ENCODE measurements at regions not wholly inside any gene's neighbourhood (a gene's known extent, or its start where the extent isn't known, plus 50 kb on each side); places are given as distances from the start of the nearest gene placed in this dataset.
"Not testable (repeated sequence)": the region's sequence is repeated elsewhere in the genome, so short reads cannot be mapped to it uniquely, and the experiment has no call there.

DNA sequence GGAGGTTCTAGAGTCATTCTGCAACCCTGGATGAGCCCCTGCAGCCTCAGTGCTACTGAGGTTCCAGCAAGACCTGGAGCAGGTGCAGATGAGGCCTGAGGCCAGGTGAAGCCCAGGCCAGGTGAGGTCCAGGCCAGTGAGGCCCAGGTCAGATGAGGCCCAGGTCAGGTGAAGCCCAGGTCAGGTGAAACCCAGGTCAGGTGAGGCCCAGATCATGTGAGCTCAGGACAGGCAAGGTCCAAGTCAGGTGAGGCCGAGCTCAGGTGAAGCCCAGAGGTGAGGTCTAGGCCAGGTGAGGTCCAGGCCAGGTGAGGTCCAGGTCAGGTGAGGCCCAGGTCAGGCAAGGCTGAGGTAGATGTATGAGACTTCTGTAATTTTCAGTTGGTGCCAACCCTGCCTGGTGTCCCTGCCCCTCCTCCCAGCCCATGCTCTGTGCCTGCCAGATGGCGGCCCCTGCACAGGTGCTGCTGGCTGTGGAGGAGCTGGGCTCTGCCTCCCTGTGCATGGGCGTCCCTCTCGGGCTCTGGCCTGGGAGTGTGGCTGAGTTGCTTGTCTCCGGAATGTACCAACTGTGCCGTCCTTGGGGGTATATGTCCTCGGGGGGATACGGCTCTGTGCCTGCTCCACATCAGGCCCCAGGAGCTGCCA, 388.5 kb downstream of the TMEM121 start:
- H3K27me3 ChIP-seq (ENCODE audit: control insufficient read depth, insufficient read depth, low read length), result no peaks in the 10 kb centered on the region
- no peak for DNase-seq (ENCODE audit: low read depth)
- H3K36me3 ChIP-seq (ENCODE audit: control insufficient read depth, insufficient read depth, low read length), result no peaks in the 10 kb centered on the region
- TF ChIP-seq, protein P1, sequence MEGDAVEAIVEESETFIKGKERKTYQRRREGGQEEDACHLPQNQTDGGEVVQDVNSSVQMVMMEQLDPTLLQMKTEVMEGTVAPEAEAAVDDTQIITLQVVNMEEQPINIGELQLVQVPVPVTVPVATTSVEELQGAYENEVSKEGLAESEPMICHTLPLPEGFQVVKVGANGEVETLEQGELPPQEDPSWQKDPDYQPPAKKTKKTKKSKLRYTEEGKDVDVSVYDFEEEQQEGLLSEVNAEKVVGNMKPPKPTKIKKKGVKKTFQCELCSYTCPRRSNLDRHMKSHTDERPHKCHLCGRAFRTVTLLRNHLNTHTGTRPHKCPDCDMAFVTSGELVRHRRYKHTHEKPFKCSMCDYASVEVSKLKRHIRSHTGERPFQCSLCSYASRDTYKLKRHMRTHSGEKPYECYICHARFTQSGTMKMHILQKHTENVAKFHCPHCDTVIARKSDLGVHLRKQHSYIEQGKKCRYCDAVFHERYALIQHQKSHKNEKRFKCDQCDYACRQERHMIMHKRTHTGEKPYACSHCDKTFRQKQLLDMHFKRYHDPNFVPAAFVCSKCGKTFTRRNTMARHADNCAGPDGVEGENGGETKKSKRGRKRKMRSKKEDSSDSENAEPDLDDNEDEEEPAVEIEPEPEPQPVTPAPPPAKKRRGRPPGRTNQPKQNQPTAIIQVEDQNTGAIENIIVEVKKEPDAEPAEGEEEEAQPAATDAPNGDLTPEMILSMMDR (IDR thresholded peaks at IDR 0.05; ENCODE audit: insufficient read depth, low read length, poor library complexity, severe bottlenecking), result no peak
- no peak overlapping the region for H3K4me3 ChIP-seq (ENCODE audit: low read depth, low read length)

DNA sequence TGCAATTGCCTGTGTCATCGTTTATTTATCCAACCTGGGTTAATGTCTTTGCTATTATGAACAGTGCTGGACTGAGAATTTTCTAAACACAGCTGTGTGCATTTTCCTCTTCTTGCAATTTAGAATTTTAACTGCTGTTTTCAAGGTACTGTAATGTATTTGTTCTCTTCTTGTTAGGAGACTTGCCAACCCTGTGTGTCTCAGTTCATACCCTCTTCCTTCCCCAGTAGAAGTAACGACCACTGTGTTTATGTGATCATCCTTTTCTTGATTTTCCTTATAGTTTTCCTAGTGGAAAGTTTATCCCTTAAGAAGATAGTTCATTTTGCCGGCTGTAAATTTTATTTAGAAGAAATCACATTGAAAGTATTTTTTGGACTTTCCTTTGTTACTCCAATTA, 389.2 kb downstream of the TMEM121 start:
- DNase-seq (ENCODE audit: low read depth); H3K27me3 ChIP-seq (ENCODE audit: control insufficient read depth, insufficient read depth, low read length); H3K36me3 ChIP-seq (ENCODE audit: control insufficient read depth, insufficient read depth, low read length); H3K4me3 ChIP-seq (ENCODE audit: low read depth, low read length): not testable (repeated sequence)

DNA sequence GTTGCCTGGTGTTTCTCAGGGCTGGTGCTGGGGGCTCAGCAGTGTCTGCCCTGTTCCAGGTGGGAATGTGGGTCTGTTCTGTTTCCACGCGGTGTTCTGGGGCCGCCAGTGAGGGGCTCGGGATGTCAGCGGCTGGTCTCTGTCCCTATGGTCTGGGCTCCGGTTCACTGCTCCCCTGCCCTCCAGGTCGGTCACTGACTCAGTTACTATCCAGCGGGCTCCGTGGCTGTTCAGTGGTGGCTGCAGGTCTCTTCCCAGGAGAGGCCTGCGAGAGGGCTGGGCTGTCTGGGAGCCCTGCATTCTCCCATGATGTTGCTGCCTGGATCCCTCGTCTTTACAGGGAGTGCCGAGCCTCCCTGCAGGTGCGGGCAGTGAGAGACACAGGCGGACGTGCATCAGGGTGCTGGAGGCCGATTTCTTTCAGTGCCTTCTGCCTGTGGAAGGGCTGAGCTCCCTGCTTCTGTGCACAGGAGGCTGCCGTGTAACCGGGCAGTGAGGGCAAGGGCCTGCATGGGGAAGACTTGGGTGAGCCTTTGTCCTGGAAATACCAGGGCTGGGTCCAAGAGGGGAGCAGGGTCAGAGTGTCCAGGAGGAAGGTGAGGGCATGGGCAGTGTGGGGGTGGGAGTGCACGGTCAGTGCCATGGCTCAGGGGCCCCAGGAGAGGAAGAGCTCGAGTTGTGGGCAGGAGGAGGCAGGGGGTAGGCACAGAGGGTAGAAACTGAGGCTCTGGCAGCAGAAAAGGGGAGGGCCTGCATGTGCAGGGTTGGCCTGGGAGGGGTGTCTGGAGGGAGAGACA, 391.0 kb downstream of the TMEM121 start:
- H3K4me3 ChIP-seq (ENCODE audit: low read depth, low read length); DNase-seq (ENCODE audit: low read depth); H3K36me3 ChIP-seq (ENCODE audit: control insufficient read depth, insufficient read depth, low read length); H3K27me3 ChIP-seq (ENCODE audit: control insufficient read depth, insufficient read depth, low read length): not testable (repeated sequence)

DNA sequence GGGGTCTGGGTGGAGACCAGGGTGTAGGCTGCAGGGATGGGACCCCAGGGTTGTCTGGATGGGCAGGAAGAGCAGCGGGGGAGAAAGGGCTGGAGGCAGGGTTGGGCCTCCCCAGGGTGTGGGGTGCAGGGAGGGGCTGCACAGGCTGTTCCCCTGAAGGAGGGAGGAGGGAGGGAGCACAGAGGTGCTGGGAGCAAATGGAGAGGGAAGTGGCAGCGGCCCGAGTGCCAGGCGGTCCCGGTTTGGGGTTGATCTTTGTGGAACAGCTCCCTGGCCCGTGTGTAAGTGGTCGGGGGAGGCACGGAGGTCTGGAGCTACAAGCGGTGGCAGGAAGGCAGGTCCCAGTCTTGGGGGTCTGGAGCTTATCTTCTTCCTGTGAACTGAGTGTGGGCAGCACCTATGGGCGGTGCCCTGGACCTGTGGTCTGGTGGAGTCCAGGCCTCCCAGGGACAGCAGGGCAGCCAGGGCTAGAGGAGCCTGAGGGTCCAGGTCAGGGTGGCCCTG, 391.6 kb downstream of the TMEM121 start:
- no peak for DNase-seq (ENCODE audit: low read depth)
- TF ChIP-seq, protein P1 (IDR thresholded peaks at IDR 0.05; ENCODE audit: insufficient read depth, low read length, poor library complexity, severe bottlenecking), result no peak

DNA sequence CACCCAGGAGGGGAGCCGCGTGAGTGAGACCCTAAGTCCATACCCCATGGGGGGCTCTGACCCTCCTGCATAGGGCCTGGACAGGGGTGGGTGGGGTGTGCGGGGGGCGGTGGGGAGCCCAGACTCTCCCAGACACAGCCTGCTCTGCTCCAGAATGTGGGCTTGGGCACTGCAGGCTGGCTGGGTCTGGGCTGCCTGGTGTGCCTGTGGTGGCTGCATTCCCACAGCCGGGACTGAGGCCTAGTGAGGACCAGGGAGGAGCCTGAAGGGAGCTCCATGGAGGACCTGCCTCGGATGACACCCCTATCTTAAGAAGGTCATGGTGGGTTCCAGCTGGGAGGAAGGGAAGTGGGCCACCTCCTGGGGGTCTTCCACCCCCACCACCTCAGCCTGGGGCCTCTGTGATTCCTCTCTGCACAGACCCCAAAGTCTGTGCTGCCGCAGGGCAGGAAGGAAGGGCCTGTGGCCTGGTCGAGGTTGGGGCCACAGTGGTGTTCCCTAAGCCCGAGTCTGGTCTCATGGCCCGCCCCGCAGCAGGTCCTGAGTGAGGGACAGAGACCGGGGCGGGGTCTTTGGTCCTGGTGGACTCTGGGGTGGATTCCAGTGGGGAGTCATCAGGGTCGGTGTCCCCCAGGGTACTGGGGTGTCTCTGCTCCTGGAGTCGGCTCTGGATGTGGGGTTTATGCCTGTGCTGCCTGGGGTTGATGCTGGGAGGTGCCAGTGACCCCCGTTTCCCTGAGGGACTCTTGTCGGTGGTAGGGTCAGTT, 392.3 kb downstream of the TMEM121 start:
- no peaks in the 10 kb centered on the region for H3K36me3 ChIP-seq (ENCODE audit: control insufficient read depth, insufficient read depth, low read length)
- TF ChIP-seq, protein P1 (IDR thresholded peaks at IDR 0.05; ENCODE audit: insufficient read depth, low read length, poor library complexity, severe bottlenecking), result no peak

More for the DNA sequence above, 391.6 kb downstream of the TMEM121 start:
- Histone ChIP-seq H3K27me3 (ENCODE audit: control insufficient read depth, insufficient read depth, low read length) (no peaks in the 10 kb centered on the region), H3K4me3 (ENCODE audit: low read depth, low read length) (no peak overlapping the region), H3K36me3 (ENCODE audit: control insufficient read depth, insufficient read depth, low read length) (no peaks in the 10 kb centered on the region)

DNA sequence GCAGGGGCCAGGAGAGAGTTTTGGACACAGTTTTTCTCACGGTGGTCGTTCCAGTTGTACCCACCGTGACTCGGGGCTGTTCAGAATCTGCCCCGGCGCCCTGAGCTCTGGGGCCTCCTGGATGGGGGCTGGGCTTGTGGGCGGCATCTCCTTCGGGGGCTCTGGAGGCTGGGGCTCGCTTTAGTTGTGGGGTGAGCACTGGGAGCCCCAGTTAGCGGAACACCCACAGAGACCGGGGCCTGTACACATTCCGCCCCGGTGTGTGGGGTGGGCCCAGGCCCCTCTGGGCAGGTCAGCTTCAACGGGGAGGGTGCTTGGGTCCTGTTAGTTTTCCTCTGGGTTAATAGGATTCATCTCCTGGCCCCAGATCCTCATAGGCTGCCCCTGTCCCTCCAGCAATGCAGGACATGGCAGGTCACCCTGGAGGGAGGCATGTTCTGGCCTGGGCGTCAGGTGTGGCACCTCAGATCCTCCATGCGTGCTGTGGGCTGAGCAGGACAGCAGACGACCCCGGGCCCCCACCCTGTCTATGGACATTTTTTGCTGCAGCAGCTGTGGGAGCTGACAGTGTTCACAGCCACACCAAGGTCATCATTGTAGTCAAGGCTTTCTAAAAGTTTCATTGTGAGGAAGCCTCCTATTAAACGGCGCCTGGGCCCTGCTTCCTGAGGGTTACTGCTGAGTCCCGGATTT, 393.2 kb downstream of the TMEM121 start:
- no peak for DNase-seq (ENCODE audit: low read depth)
- TF ChIP-seq, protein P1 (IDR thresholded peaks at IDR 0.05; ENCODE audit: insufficient read depth, low read length, poor library complexity, severe bottlenecking), result no peak
- no peaks in the 10 kb centered on the region for H3K27me3 ChIP-seq (ENCODE audit: control insufficient read depth, insufficient read depth, low read length)
- H3K4me3 ChIP-seq (ENCODE audit: low read depth, low read length), result no peak overlapping the region
- H3K36me3 ChIP-seq (ENCODE audit: control insufficient read depth, insufficient read depth, low read length), result no peaks in the 10 kb centered on the region

More for the DNA sequence above, 392.3 kb downstream of the TMEM121 start:
- DNase-seq (ENCODE audit: low read depth), result no peak
- no peaks in the 10 kb centered on the region for H3K27me3 ChIP-seq (ENCODE audit: control insufficient read depth, insufficient read depth, low read length)
- H3K4me3 ChIP-seq (ENCODE audit: low read depth, low read length), result no peak overlapping the region

DNA sequence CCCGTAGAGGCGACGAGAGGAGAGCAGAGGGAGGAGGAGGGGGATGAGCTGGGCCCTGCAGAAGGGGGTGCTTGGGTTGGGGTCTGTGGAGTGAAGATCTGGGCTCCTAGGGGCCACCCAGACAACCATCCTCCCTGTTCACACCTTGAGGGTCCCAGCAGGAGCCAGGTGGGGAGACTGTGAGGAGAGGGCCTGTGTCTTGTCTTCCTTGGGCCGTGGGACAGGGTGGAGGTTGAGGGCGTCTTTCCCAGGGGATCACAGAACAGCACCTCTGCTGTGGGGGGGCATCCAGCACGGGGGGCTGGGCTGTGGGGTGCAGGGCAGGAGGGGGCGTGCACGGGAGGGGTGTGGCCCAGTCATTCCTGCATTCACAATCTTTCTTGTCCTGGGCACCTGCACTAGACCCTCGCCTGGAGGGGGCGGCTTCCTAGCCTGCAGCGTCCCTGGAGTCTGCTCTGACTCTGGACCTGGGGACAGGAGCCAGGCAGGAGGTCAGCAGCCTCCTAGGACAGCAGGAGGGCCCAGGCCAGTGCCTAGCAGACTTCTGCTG, 393.8 kb downstream of the TMEM121 start:
- DNase-seq (ENCODE audit: low read depth); H3K4me3 ChIP-seq (ENCODE audit: low read depth, low read length); H3K27me3 ChIP-seq (ENCODE audit: control insufficient read depth, insufficient read depth, low read length); H3K36me3 ChIP-seq (ENCODE audit: control insufficient read depth, insufficient read depth, low read length): not testable (repeated sequence)

DNA sequence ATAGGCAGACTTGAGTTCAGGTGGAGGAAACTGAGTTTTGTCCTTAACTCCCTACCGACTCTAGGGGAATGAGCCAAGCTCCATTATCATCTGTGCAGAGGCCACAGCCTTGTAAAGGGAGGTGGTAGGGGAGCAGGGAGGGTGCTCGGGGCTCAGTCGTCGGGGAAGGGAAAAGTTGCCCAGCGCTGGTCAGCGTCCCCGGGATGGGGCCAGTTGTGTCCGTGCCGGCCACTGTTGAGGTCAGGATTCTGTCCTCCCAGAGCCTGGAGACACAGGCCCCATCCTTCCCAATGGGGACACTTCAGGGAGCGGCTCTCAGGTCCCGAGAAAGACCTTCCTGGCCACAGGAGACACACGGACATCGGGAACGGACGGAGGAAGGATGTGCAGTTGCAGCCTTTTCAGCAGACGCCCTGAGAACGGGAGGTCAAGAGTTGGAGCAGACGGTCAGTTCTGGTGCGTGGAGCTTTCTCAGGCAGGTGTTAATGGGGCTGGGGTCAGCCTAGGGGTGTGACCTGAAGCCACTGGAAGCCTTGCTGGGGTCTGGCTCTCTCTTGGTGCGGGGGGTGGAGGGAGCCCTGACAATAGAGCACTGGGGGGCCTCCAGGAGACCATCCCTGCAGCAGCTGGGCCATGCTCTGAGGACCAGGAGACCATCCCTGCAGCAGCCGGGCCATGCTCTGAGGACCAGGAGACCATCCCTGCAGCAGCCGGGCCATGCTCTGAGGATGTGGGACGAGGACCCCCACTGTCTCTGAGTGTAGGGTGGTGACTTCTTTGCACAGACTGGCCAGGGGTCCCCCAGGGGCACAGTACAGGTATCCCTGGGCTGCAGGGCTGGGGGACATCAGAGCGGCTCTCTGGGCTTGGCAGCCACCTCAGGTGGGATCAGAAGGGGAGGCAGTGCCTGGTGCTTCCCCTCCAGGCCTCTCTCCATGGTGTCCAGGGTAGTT, 394.7 kb downstream of the TMEM121 start:
- not testable (repeated sequence) for DNase-seq (ENCODE audit: low read depth); H3K27me3 ChIP-seq (ENCODE audit: control insufficient read depth, insufficient read depth, low read length); H3K36me3 ChIP-seq (ENCODE audit: control insufficient read depth, insufficient read depth, low read length); H3K4me3 ChIP-seq (ENCODE audit: low read depth, low read length)
